SK-N-SH (cell line): ENCODE measurements at regions not wholly inside any gene's neighbourhood (a gene's known extent, or its start where the extent isn't known, plus 50 kb on each side); places are given as distances from the start of the nearest gene placed in this dataset.

Experiments used
- CTCF ChIA-PET: fragments of 300-600, 350-600 bp; formaldehyde crosslinking; extraction: SDS; loops from one replicate; lab custom pipeline; 2021; lab: Yijun Ruan, JAX
- POLR2A ChIA-PET: fragments of 350-600 bp; sonication (Branson Sonifier 250); formaldehyde crosslinking; extraction: SDS; loops from one replicate; lab custom pipeline; 2020; ENCODE audit warnings: antibody characterized with exemption, inconsistent platforms; lab: Yijun Ruan, JAX
- DNase-seq: peaks from one replicate; pipeline ENCODE4 v3.0.0; 2012
- H2AFZ ChIP-seq: fragments of 200-600 bp; sonication (generic); 2 replicates; pipeline ENCODE4 v1.8.1; 2016; ENCODE audit warnings: antibody characterized with exemption, mild to moderate bottlenecking, low read depth
- H3F3A ChIP-seq: fragments of 200-600 bp; sonication (generic); replicated peaks from 2 replicates; pipeline ENCODE3; 2016; ENCODE audit warnings: antibody characterized with exemption, mild to moderate bottlenecking; ENCODE audit not compliant: insufficient read depth
- H3K27ac ChIP-seq, 2 experiments: fragments of 200-500 bp in 1 of 2; fragments of 200-600 bp in 1 of 2; sonication (Bioruptor generic) in 1 of 2; sonication (generic), shearing (Covaris generic) in 1 of 2; 2 replicates each; pipeline versions ENCODE4 v1.5.1 to v1.6.1; 2014 to 2016; ENCODE audit warnings: low read depth in 2 of 2, inconsistent platforms in 1 of 2, low read length in 1 of 2, mild to moderate bottlenecking in 1 of 2, mixed read lengths in 1 of 2
- H3K27me3 ChIP-seq: fragments of 200-600 bp; sonication (generic), shearing (Covaris generic); 2 replicates; pipeline ENCODE4 v1.6.1; 2016; ENCODE audit warnings: mixed run types; ENCODE audit not compliant: insufficient read depth
- H3K36me3 ChIP-seq, 2 experiments: fragments of 200-500 bp in 1 of 2; fragments of 200-600 bp in 1 of 2; sonication (Bioruptor generic) in 1 of 2; sonication (generic) in 1 of 2; replicated peaks in 1 of 2; 2 replicates each; pipeline versions ENCODE3 to v1.5.1; 2014 to 2016; ENCODE audit warnings: low read length in 1 of 2, mild to moderate bottlenecking in 1 of 2; ENCODE audit not compliant: insufficient read depth in 2 of 2, control insufficient read depth in 1 of 2
- H3K4me1 ChIP-seq, 2 experiments: fragments of 200-500 bp in 1 of 2; fragments of 200-600 bp in 1 of 2; sonication (Bioruptor generic) in 1 of 2; sonication (generic), shearing (Covaris generic) in 1 of 2; 2 replicates each; pipeline versions ENCODE4 v1.5.1 to v1.6.1; 2014 to 2016; ENCODE audit warnings: low read depth in 1 of 2, low read length in 1 of 2, mixed run types in 1 of 2; ENCODE audit not compliant: insufficient read depth in 2 of 2, control insufficient read depth in 1 of 2
- H3K4me2 ChIP-seq: fragments of 200-600 bp; sonication (generic), shearing (Covaris generic); 2 replicates; pipeline ENCODE4 v1.6.1; 2017; ENCODE audit warnings: mixed run types
- H3K4me3 ChIP-seq, 2 experiments: fragments of 200-500 bp in 1 of 2; fragments of 200-600 bp in 1 of 2; sonication (Bioruptor generic) in 1 of 2; sonication (generic), shearing (Covaris generic) in 1 of 2; 2 replicates each; pipeline versions ENCODE4 v1.5.1 to v1.8.1; 2014 to 2016; ENCODE audit warnings: low read depth in 2 of 2, inconsistent platforms in 1 of 2, low read length in 1 of 2, mild to moderate bottlenecking in 1 of 2, mixed read lengths in 1 of 2, moderate library complexity in 1 of 2
- H3K79me2 ChIP-seq: fragments of 200-600 bp; sonication (generic); 2 replicates; pipeline ENCODE4 v1.8.1; 2017; ENCODE audit warnings: mild to moderate bottlenecking; ENCODE audit not compliant: insufficient read depth
- H3K9ac ChIP-seq: fragments of 200-600 bp; sonication (generic); 2 replicates; pipeline ENCODE4 v1.6.1; 2017; ENCODE audit warnings: mixed run types
- H3K9me2 ChIP-seq: fragments of 200-600 bp; sonication (generic); 2 replicates; pipeline ENCODE4 v1.6.1; 2017; ENCODE audit warnings: mixed run types
- H3K9me3 ChIP-seq: fragments of 200-600 bp; sonication (generic); 2 replicates; pipeline ENCODE4 v1.6.1; 2017; ENCODE audit warnings: mixed run types, mild to moderate bottlenecking, moderate library complexity
- H4K20me1 ChIP-seq: fragments of 200-600 bp; sonication (generic); 2 replicates; pipeline ENCODE4 v1.6.1; 2017; ENCODE audit warnings: mild to moderate bottlenecking, mixed run types; ENCODE audit not compliant: insufficient read depth
- CHD2 ChIP-seq: fragments of 150-350 bp; IDR thresholded peaks from 2 replicates; pipeline ENCODE4 v1.6.1; 2018; ENCODE audit warnings: low read length; ENCODE audit not compliant: partially characterized antibody
- EZH2phosphoT487 ChIP-seq: fragments of 200-600 bp; sonication (generic); IDR thresholded peaks from 2 replicates; pipeline ENCODE4 v1.6.1; 2017; ENCODE audit warnings: low read depth, mixed run types, mild to moderate bottlenecking, antibody characterized with exemption, moderate library complexity, borderline replicate concordance
- FOXJ3 ChIP-seq: sonication (generic); formaldehyde crosslinking; IDR thresholded peaks from 2 replicates; pipeline ENCODE4 v1.5.1; 2020; ENCODE audit warnings: mild to moderate bottlenecking, missing genetic modification reagents
- IRF3 ChIP-seq: fragments of 150-350 bp; IDR thresholded peaks from 2 replicates; pipeline ENCODE4 v1.6.1; 2016; ENCODE audit warnings: mild to moderate bottlenecking, low read depth, low read length
- MAX ChIP-seq: IDR thresholded peaks from 2 replicates; pipeline ENCODE4 v1.4.0; 2012; ENCODE audit warnings: low read depth
- MEF2A ChIP-seq: IDR thresholded peaks from 2 replicates; pipeline ENCODE4 v1.4.0; 2012; ENCODE audit warnings: low read depth, borderline replicate concordance
- NFIC ChIP-seq: IDR thresholded peaks from 2 replicates; pipeline ENCODE4 v1.4.0; 2012; ENCODE audit warnings: borderline replicate concordance
- PBX3 ChIP-seq: IDR thresholded peaks from 2 replicates; pipeline ENCODE4; 2012
- RAD21 ChIP-seq: IDR thresholded peaks from 2 replicates; pipeline ENCODE4 v1.6.1; 2012; ENCODE audit warnings: mild to moderate bottlenecking, low read length
- REST ChIP-seq: IDR thresholded peaks from 2 replicates; pipeline ENCODE4 v1.6.1; 2012; ENCODE audit warnings: mild to moderate bottlenecking, low read depth, low read length, moderate library complexity
- RXRA ChIP-seq: IDR thresholded peaks from 2 replicates; pipeline ENCODE4 v1.4.0; 2012; ENCODE audit warnings: low read depth, mild to moderate bottlenecking, borderline replicate concordance
- TAF1 ChIP-seq: IDR thresholded peaks from 2 replicates; pipeline ENCODE4 v1.6.1; 2012; ENCODE audit warnings: low read depth, mild to moderate bottlenecking, low read length, moderate library complexity, borderline replicate concordance
- TCF12 ChIP-seq: IDR thresholded peaks from 2 replicates; pipeline ENCODE4 v1.4.0; 2012
- TEAD4 ChIP-seq: IDR thresholded peaks from 2 replicates; pipeline ENCODE4 v1.4.0; 2012; ENCODE audit warnings: mild to moderate bottlenecking, borderline replicate concordance; ENCODE audit not compliant: insufficient read depth
- USF1 ChIP-seq: IDR thresholded peaks from 2 replicates; pipeline ENCODE4 v1.4.0; 2012; ENCODE audit warnings: low read depth, borderline replicate concordance
- ZBTB33 ChIP-seq: IDR thresholded peaks from 2 replicates; pipeline ENCODE4 v1.4.0; 2012; ENCODE audit warnings: low read depth, borderline replicate concordance
- WGBS: methylation state at CpG from one replicate; pipeline ENCODE4 v1.1.6; 2017; ENCODE audit warnings: low lambda C conversion rate; 5-methylcytosine and 5-hydroxymethylcytosine counted together

- H3K4me3 ChIP-seq = no peak overlapping the region
- TF ChIP-seq PBX3 = no peak
- no peak for TF ChIP-seq CHD2
- TF ChIP-seq TCF12 = no peak
- no peak for TF ChIP-seq IRF3
- no peak for TF ChIP-seq ZBTB33
- no peak for TF ChIP-seq REST
- TF ChIP-seq EZH2phosphoT487 = no peak
- H3K4me2 ChIP-seq = no peak overlapping the region
- no peaks in the 10 kb centered on the region for H3K9me3 ChIP-seq
- no peak overlapping the region for H3K9ac ChIP-seq
- no peaks in the 10 kb centered on the region for H3K36me3 ChIP-seq
- H3F3A ChIP-seq = no peaks in the 10 kb centered on the region
- DNase-seq = no peak
- WGBS = 43% methylated on average over 4 of the region's 4 CpGs
- H3K79me2 ChIP-seq = no peaks in the 10 kb centered on the region
- H4K20me1 ChIP-seq = no peaks in the 10 kb centered on the region
- ChIA-PET CTCF (no interaction called here), POLR2A (no interaction called here)
- H3K9me2 ChIP-seq = no peaks in the 10 kb centered on the region
- 0 out of 4 replicates have a peak, but pooled peaks cover 0 to 4% of the 10 kb centered on the region in 2 experiments for H3K4me1 ChIP-seq
- no peak overlapping the region for H3K27ac ChIP-seq
- H3K27me3 ChIP-seq = no peaks in the 10 kb centered on the region
- H2AFZ ChIP-seq = no peak overlapping the region
Observed at GRCh38 chrX:22395372-22395771, 122.7 kb downstream of the CBLL2 start.

- Histone ChIP-seq H3K27me3 (no peaks in the 10 kb centered on the region), H3F3A (no peaks in the 10 kb centered on the region), H3K4me1 (0 out of 4 replicates have a peak, but pooled peaks cover 0 to 4% of the 10 kb centered on the region in 2 experiments), H3K9me2 (no peaks in the 10 kb centered on the region), H3K79me2 (no peaks in the 10 kb centered on the region), H3K4me3 (no peak overlapping the region), H3K9me3 (no peaks in the 10 kb centered on the region), H3K27ac (peak overlapping the region in 1 of 2 experiments; percentile 19; a peak in 2 of 4 replicates), H3K4me2 (no peak overlapping the region), H3K36me3 (no peaks in the 10 kb centered on the region), H3K9ac (no peak overlapping the region), H2AFZ (no peak overlapping the region), H4K20me1 (no peaks in the 10 kb centered on the region)
- no peak for DNase-seq
- WGBS = 37% methylated on average over 2 of the region's 2 CpGs
- POLR2A ChIA-PET = no interaction called here
- CTCF ChIA-PET = no interaction called here
- TF ChIP-seq TEAD4 = no peak
- no peak for TF ChIP-seq RAD21
- no peak for TF ChIP-seq IRF3
- TF ChIP-seq NFIC = no peak
- TF ChIP-seq MEF2A = no peak
- no peak for TF ChIP-seq RXRA
- no peak for TF ChIP-seq FOXJ3 (CRISPR knock-in tag)
- TF ChIP-seq MAX = no peak
- no peak for TF ChIP-seq TAF1
- no peak for TF ChIP-seq USF1
Observed at GRCh38 chrX:22396408-22396807, 123.7 kb downstream of the CBLL2 start.
